ENCODE measurements at regions not wholly inside any gene's neighbourhood (a gene's known extent, or its start where the extent isn't known, plus 50 kb on each side); places are given as distances from the start of the nearest gene placed in this dataset.

GRCh38 chr11:27250867-27251665, 111.9 kb downstream of the CCDC34 start:
- Histone ChIP-seq H3K4me3 (ENCODE audit: low read depth, low read length) (no peak overlapping the region), H3K27me3 (replicated peaks) (no peaks in the 10 kb centered on the region), H3K27ac (no peak overlapping the region), H3K36me3 (replicated peaks) (no peaks in the 10 kb centered on the region)
- TF ChIP-seq CTCF (IDR thresholded peaks at IDR 0.05; ENCODE audit: low read depth, low read length, missing control alignments), result no peak
- in situ Hi-C loops (cut with HindIII; ENCODE audit: low pct_ligation_motif_present, low sequenced_read_pairs), result no loop called here
- DNase-seq, result no peak

GRCh38 chr11:27248576-27249509, 114.2 kb downstream of the CCDC34 start:
- Histone ChIP-seq H3K4me3 (ENCODE audit: low read depth, low read length) (no peak overlapping the region), H3K27ac (no peak overlapping the region), H3K27me3 (replicated peaks) (no peaks in the 10 kb centered on the region), H3K36me3 (replicated peaks) (no peaks in the 10 kb centered on the region)
- TF ChIP-seq CTCF (IDR thresholded peaks at IDR 0.05; ENCODE audit: low read depth, low read length, missing control alignments), result no peak
- in situ Hi-C loops (cut with HindIII; ENCODE audit: low pct_ligation_motif_present, low sequenced_read_pairs), result no loop called here
- no peak for DNase-seq

- no peaks in the 10 kb centered on the region for H3K27me3 ChIP-seq (replicated peaks)
- no peak overlapping the region for H3K4me3 ChIP-seq (ENCODE audit: low read depth, low read length)
- no peak for DNase-seq
- in situ Hi-C loops (cut with HindIII; ENCODE audit: low pct_ligation_motif_present, low sequenced_read_pairs), result no loop called here
- no peaks in the 10 kb centered on the region for H3K36me3 ChIP-seq (replicated peaks)
- H3K27ac ChIP-seq, result no peak overlapping the region
- TF ChIP-seq CTCF (IDR thresholded peaks at IDR 0.05; ENCODE audit: low read depth, low read length, missing control alignments), result no peak
Observed at GRCh38 chr11:27247660-27248059, 115.4 kb downstream of the CCDC34 start.

GRCh38 chr11:27246925-27247324, 116.1 kb downstream of the CCDC34 start:
- TF ChIP-seq CTCF (IDR thresholded peaks at IDR 0.05; ENCODE audit: low read depth, low read length, missing control alignments), result no peak
- in situ Hi-C loops (cut with HindIII; ENCODE audit: low pct_ligation_motif_present, low sequenced_read_pairs), result no loop called here
- no peak for DNase-seq
- H3K27ac ChIP-seq, result no peak overlapping the region
- H3K27me3 ChIP-seq (replicated peaks), result no peaks in the 10 kb centered on the region
- no peak overlapping the region for H3K4me3 ChIP-seq (ENCODE audit: low read depth, low read length)
- H3K36me3 ChIP-seq (replicated peaks), result no peaks in the 10 kb centered on the region

- Histone ChIP-seq H3K4me3 (ENCODE audit: low read depth, low read length) (no peak overlapping the region), H3K27ac (no peak overlapping the region), H3K27me3 (replicated peaks) (no peaks in the 10 kb centered on the region), H3K36me3 (replicated peaks) (no peaks in the 10 kb centered on the region)
- in situ Hi-C loops (cut with HindIII; ENCODE audit: low pct_ligation_motif_present, low sequenced_read_pairs), result no loop called here
- no peak for TF ChIP-seq CTCF (IDR thresholded peaks at IDR 0.05; ENCODE audit: low read depth, low read length, missing control alignments)
- DNase-seq, result no peak
Observed at GRCh38 chr11:27244900-27245299, 118.1 kb downstream of the CCDC34 start.
